ENCODE measurements at regions not wholly inside any gene's neighbourhood (a gene's known extent, or its start where the extent isn't known, plus 50 kb on each side); places are given as distances from the start of the nearest gene placed in this dataset.

- no peak for TF ChIP-seq POLR2A (IDR thresholded peaks at IDR 0.05)
- TF ChIP-seq CTCF (IDR thresholded peaks at IDR 0.05), result no peak
- intact Hi-C loops (cut with DNase I), result no loop called here
- 59 to 77% (median 73%) methylated on average over 3 of the region's 3 CpGs for WGBS, 4 donors
- DNase-seq, result no peak
- Histone ChIP-seq H3K27me3 (no peaks in the 10 kb centered on the region), H3K4me1 (replicated peaks in 1 of 2) (no peaks in the 10 kb centered on the region), H3K9me3 (replicated peaks in 1 of 3) (no peaks in the 10 kb centered on the region), H3K4me3 (no peak overlapping the region), H3K27ac (no peak overlapping the region), H3K36me3 (replicated peaks in 1 of 2) (no peaks in the 10 kb centered on the region)
Measured at GRCh38 chr21:35448876-35449599, 399.9 kb upstream of the RUNX1 start.

- no peaks in the 10 kb centered on the region for H3K4me1 ChIP-seq (replicated peaks in 1 of 2)
- no peak overlapping the region for H3K4me3 ChIP-seq
- no peak for DNase-seq
- no peak for TF ChIP-seq POLR2A (IDR thresholded peaks at IDR 0.05)
- H3K27ac ChIP-seq, result no peak overlapping the region
- 85 to 94% (median 86%) methylated on average over 1 of the region's 1 CpG for WGBS, 4 donors
- intact Hi-C loops (cut with DNase I), result no loop called here
- no peaks in the 10 kb centered on the region for H3K9me3 ChIP-seq (replicated peaks in 1 of 3)
- H3K27me3 ChIP-seq, result no peaks in the 10 kb centered on the region
- no peaks in the 10 kb centered on the region for H3K36me3 ChIP-seq (replicated peaks in 1 of 2)
Measured at GRCh38 chr21:35444391-35444790, 395.3 kb upstream of the RUNX1 start.

- H3K36me3 ChIP-seq (replicated peaks in 1 of 2), result no peaks in the 10 kb centered on the region
- H3K27ac ChIP-seq, result no peak overlapping the region
- TF ChIP-seq POLR2A (IDR thresholded peaks at IDR 0.05), result no peak
- no peak for TF ChIP-seq CTCF (IDR thresholded peaks at IDR 0.05)
- H3K9me3 ChIP-seq (replicated peaks in 1 of 3), result no peaks in the 10 kb centered on the region
- WGBS, 4 donors, result 85 to 93% (median 89%) methylated on average over 4 of the region's 4 CpGs
- DNase-seq, result no peak
- intact Hi-C loops (cut with DNase I), result no loop called here
- H3K4me1 ChIP-seq (replicated peaks in 1 of 2), result no peaks in the 10 kb centered on the region
- no peak overlapping the region for H3K4me3 ChIP-seq
- H3K27me3 ChIP-seq, result no peaks in the 10 kb centered on the region
Measured at GRCh38 chr21:35441868-35442582, 392.9 kb upstream of the RUNX1 start.

GRCh38 chr21:35438643-35439404 is 389.7 kb upstream of the RUNX1 start:
- 29 to 45% (median 42%) methylated on average over 5 to 6 of the region's 6 CpGs for WGBS, 4 donors
- intact Hi-C loops (cut with DNase I), result no loop called here
- TF ChIP-seq POLR2A (IDR thresholded peaks at IDR 0.05) (no peak), CTCF (IDR thresholded peaks at IDR 0.05) (no peak)
- DNase-seq, result no peak
- H3K4me3 ChIP-seq, result no peak overlapping the region
- H3K9me3 ChIP-seq (replicated peaks in 1 of 3), result no peaks in the 10 kb centered on the region
- H3K36me3 ChIP-seq (replicated peaks in 1 of 2), result no peaks in the 10 kb centered on the region
- no peaks in the 10 kb centered on the region for H3K27me3 ChIP-seq
- no peak overlapping the region for H3K27ac ChIP-seq
- H3K4me1 ChIP-seq (replicated peaks in 1 of 2), result no peaks in the 10 kb centered on the region

Measured in adrenal gland (tissue), 9 donors.